Renal cortical epithelial cell (primary cell): ENCODE measurements at regions not wholly inside any gene's neighbourhood (a gene's known extent, or its start where the extent isn't known, plus 50 kb on each side); places are given as distances from the start of the nearest gene placed in this dataset.

ENCODE experiments used
- DNase-seq: peaks from one replicate; pipeline ENCODE4 v3.0.0-alpha.2; 2011; ENCODE audit warnings: low read depth

DNA sequence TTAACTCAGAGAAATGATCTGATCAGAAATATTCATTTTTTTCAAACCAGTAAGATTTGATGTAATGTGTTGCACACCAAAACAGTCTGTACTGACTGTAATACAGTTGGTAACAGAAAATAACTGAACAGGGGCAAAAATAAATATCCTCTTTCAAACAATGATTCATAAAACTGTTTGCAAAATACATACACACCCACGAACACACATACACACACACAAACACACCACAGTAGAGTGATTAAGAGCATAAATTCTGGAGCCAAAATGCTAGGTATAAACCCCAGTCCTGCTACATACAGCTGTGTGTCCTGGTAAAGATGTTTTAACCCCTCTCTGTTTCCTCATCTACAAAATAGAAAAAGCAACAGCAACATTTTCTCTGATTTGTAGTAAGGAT, 376.6 kb downstream of the PDGFC start:
- DNase-seq, result no peak

- peak; percentile 19 for DNase-seq
These were observed 377.0 kb downstream of the PDGFC start for GRCh38 chr4:156594624-156595023.

GRCh38 chr4:156593464-156593863, 378.1 kb downstream of the PDGFC start:
- no peak for DNase-seq

DNA sequence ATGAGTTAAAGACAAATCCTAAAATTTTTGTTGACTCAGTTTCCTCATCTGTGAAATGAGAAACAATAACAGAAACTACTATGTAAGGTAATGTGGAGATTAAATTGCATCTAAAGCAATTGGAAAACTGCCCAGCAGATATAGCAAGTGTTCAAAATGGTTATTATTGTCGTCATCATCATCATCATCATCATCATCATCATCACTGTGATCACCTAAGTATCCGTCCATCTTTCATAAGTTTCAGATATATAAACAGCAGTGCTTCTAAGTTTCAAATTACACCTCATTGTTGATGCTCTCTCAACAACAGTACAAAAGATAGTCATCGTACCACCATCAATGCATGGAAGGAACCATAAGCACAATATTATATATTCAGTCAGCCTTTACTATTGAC, 379.9 kb downstream of the PDGFC start:
- DNase-seq, result no peak

GRCh38 chr4:156584100-156584499, 387.5 kb downstream of the PDGFC start:
- DNase-seq, result peak; percentile 35

DNA sequence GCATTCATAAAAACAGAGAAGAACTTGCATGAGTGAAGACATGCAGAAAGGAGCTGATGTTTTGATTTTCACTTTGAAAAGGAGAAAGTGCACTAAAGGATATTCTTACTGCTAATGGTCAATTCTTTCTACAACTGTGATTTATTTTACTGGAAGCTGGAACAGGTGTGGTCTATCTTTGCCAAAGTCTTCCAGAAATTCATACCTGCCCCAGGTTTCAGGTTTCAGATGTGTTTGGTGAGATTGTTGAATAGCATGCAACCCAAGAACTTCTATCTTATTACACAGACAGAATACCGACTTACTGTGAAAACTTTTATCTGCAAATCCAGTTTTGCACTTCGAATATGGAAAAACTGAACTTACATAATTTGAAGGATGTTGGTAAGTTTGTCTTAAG, 388.3 kb downstream of the PDGFC start:
- no peak for DNase-seq

DNA sequence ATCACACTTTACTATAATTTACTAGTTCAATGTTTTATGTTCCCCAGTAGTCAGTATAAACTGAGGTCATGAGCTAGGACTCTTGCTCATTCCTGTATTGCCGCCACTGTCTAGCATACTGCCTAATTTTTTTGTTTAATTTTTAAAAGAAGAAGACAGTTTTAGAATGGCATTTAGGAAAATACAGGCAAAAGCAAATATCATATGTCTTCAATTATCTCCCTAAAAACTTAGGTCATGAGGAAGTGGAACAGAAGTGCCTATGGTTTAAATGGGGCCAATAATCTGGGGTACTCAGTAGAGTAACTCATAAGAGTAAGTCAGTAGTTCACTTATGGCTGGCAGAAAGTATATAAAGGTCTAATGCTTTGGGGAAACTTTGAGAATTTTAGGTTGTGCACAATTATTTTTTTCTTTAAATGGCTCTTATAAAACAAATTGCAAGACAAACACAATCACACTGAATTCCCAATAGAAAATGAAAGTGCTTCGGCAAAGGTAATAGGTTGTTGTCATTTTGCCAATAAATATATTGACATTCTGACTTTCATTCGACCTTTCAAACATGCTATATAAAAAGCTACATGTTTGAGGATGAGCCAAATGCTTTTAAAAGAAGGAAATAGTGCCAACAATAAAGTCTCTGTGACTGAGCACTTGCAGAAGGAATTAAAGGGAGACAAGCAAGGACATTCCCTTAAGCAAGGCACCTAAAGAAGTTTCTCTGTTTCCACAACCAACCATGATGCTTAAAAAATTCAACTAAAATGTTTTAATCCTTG, 390.1 kb downstream of the PDGFC start:
- DNase-seq, result peak; percentile 14

GRCh38 chr4:156578713-156579112, 392.9 kb downstream of the PDGFC start:
- peak; percentile 51 for DNase-seq

DNA sequence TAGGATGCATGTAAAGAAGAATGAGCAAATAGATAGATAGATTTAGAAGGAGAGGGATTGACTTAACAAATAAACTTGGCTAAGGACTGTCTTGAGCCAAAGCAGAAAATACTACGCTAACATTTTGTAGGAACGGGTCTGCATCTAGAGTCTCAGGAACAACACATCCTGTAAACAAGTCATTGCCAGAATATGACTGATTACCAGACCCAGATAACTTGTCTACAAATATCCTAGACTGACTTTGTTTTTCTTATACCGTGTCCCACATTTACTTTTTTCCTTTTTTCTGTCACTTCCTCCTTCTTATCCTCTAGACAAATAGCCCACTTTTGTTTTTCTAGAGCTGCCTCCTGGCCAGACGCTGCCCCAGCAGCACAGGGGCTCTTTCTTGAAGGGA, 393.6 kb downstream of the PDGFC start:
- no peak for DNase-seq

DNA sequence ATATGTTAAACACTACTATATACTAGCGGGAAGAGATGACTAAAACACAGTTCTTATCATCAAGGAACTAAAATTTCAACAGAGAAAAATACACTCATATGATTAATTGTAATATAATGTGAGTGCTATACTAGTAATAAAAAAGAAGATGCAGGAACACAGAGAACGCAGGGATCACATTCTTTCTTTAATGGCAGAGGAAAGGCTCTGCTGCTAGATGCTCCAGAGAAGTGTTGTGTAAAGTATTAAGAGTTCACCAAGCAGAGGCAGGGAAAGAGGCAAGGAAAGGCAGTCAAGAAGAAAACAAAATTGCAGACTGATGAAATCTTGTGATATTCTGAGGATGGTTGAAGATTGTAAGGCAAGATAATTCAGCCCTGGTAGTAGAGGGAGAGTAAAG, 394.7 kb downstream of the PDGFC start:
- DNase-seq, result no peak

GRCh38 chr4:156575430-156576073, 396.0 kb downstream of the PDGFC start:
- DNase-seq, result peak; percentile 67

- no peak for DNase-seq
These were observed 400.5 kb downstream of the PDGFC start for GRCh38 chr4:156571146-156571545.

- no peak for DNase-seq
These were observed 402.1 kb downstream of the PDGFC start for GRCh38 chr4:156569535-156569934.

- DNase-seq, result no peak
These were observed 403.1 kb downstream of the PDGFC start for GRCh38 chr4:156568484-156568883.

DNA sequence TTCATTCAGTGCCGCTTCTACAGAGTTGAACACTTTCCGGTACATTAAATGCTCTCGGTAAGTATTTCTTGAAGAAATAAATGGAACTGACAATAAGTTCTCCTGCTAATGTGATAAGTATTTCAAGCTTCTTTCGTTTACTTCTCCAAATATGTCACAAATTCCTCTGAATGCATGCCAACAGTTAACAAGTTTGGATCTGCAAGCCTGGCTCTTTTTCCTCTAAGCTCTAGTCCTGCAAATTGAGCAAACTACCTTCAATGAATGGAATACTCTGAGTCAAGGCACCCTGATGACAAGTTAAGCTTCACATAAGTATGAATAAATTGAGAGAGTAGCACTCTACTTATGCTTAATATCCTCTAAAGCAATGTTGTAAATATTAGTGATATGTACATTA, 403.6 kb downstream of the PDGFC start:
- no peak for DNase-seq

DNA sequence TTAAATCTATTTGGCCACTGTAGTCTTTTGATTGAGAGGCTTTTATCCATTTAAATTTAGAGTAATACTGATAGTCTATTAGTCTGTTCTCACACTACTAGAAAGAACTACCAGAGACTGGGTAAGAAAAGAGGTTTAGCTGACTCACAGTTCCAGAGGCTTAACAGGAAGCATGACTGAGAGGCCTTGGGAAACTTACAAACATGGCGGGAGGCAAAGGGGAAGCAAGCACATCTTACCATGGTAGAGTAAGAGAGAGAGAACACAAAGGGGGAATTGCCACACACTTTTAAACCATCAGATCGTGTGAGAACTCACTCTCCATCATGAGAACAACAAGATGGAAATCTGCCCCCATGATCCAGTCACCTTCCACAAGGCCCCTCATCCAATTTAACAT, 410.9 kb downstream of the PDGFC start:
- DNase-seq, result peak; percentile 39

- DNase-seq, result peak; percentile 54
These were observed 412.3 kb downstream of the PDGFC start for GRCh38 chr4:156559346-156559745.

GRCh38 chr4:156558373-156559025, 413.1 kb downstream of the PDGFC start:
- peak; percentile 18 for DNase-seq

DNA sequence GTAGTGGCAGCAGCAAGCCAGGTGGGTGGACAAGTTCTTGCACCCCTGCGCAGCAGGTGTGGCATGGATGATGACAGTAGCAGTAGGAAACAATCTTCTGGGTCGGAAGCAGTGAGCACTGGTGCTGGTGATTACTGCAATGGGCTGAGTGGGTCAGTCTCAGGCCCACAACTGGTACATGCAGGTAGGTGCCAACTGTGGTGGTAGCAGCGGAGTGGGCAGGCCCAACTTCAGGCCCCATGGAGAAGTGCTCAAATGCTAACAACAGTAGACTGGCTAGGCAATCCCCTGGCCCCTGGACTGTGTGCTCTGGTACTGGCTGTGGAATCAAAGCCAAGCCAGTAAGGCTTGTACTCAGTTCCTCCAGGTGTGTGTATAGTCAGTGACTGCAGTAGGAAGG, 413.7 kb downstream of the PDGFC start:
- no peak for DNase-seq

DNA sequence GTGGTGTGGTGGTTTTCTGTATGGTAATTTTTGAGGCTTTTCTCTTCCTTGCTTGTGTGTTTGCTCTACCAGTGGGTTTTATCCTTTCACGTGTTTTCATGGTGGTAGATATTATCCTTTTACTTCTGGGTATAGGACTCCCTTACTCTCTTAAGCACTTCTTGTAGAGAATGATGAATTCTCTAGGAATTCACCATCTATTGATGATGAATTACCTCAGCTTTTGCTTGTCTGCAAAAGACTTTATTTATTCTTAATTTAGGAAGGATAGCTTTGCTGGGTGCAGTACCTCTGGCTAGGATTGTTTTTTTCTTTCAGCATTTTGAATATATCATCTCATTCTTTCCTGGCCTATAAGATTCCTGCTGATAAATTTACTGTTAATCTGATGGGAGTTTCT, 415.3 kb downstream of the PDGFC start:
- DNase-seq, result no peak

DNA sequence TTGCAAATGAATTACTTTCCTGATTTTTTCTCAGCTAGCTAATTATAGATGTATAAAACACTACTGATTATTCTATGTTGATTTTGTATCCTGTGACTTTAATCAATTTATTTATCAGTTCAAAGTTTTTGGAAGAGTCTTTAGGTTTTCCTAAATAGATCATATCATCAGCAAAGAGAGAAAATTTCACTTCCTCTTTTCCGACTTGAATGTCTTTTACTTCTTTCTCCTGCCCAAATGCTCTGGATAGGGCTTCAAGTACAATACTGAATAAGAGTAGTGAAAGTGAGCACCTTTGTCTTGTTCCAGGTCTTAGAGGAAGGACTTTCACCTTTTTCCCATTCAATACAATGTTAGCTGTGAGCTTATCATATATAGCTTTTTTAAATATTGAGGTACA, 417.9 kb downstream of the PDGFC start:
- DNase-seq, result no peak

GRCh38 chr4:156547891-156548290, 423.7 kb downstream of the PDGFC start:
- no peak for DNase-seq

- peak; percentile 97 for DNase-seq
These were observed 424.2 kb downstream of the PDGFC start for GRCh38 chr4:156547439-156547838.
